Trophoblast cell (in vitro differentiated cells and primary cell): ENCODE measurements at regions not wholly inside any gene's neighbourhood (a gene's known extent, or its start where the extent isn't known, plus 50 kb on each side); places are given as distances from the start of the nearest gene placed in this dataset.
A peak's percentile ranks its signal among the peaks of the same experiment; 100 is the strongest.

Source experiments
- DNase-seq, 2 donors: peaks; one replicate each; pipeline ENCODE4 v3.0.0-alpha.2; 2016
- H2AFZ ChIP-seq: 2 replicates; pipeline ENCODE4 v1.6.1; 2013; ENCODE audit warnings: low read length, moderate library complexity, mild to moderate bottlenecking; ENCODE audit not compliant: insufficient read depth, poor library complexity
- H2AK5ac ChIP-seq: 2 replicates; pipeline ENCODE4 v1.6.1; 2013; ENCODE audit warnings: mild to moderate bottlenecking, low read length
- H2BK120ac ChIP-seq: 2 replicates; pipeline ENCODE4 v1.6.1; 2013; ENCODE audit warnings: low read length, mild to moderate bottlenecking, moderate library complexity; ENCODE audit not compliant: insufficient read depth, poor library complexity
- H2BK12ac ChIP-seq: 2 replicates; pipeline ENCODE4 v1.6.1; 2013; ENCODE audit warnings: mild to moderate bottlenecking, low read length, moderate library complexity
- H2BK5ac ChIP-seq: 2 replicates; pipeline ENCODE4 v1.6.1; 2013; ENCODE audit warnings: low read length, low read depth, moderate library complexity, mild to moderate bottlenecking; ENCODE audit not compliant: poor library complexity
- H3K14ac ChIP-seq: 2 replicates; pipeline ENCODE4 v1.6.1; 2013; ENCODE audit warnings: mild to moderate bottlenecking, low read length
- H3K18ac ChIP-seq: 2 replicates; pipeline ENCODE4 v1.6.1; 2013; ENCODE audit warnings: mild to moderate bottlenecking, low read length
- H3K23ac ChIP-seq: 2 replicates; pipeline ENCODE4 v1.6.1; 2013; ENCODE audit warnings: low read length
- H3K27ac ChIP-seq: 2 replicates; pipeline ENCODE4 v1.5.1; 2013; ENCODE audit warnings: low read depth, mild to moderate bottlenecking, inconsistent platforms, low read length, moderate library complexity
- H3K27me3 ChIP-seq: 2 replicates; pipeline ENCODE4 v1.6.1; 2013; ENCODE audit warnings: inconsistent platforms, mild to moderate bottlenecking, low read length, moderate library complexity; ENCODE audit not compliant: insufficient read depth
- H3K36me3 ChIP-seq, 2 experiments: 1 replicate in 1 of 2; 2 replicates in 1 of 2; pipeline ENCODE4 v1.6.1; 2013; ENCODE audit warnings: low read length in 2 of 2, mild to moderate bottlenecking in 2 of 2, moderate library complexity in 1 of 2; ENCODE audit not compliant: insufficient read depth in 2 of 2, control insufficient read depth in 1 of 2
- H3K4ac ChIP-seq: 2 replicates; pipeline ENCODE4 v1.6.1; 2013; ENCODE audit warnings: low read depth, mild to moderate bottlenecking, low read length, moderate library complexity
- H3K4me1 ChIP-seq, 2 experiments: 1 replicate in 1 of 2; 2 replicates in 1 of 2; pipeline ENCODE4 v1.6.1; 2013; ENCODE audit warnings: low read length in 2 of 2, mild to moderate bottlenecking in 2 of 2, moderate library complexity in 1 of 2; ENCODE audit not compliant: insufficient read depth in 2 of 2, control insufficient read depth in 1 of 2
- H3K4me2 ChIP-seq: 2 replicates; pipeline ENCODE4 v1.6.1; 2013; ENCODE audit warnings: inconsistent platforms, mild to moderate bottlenecking, low read length, moderate library complexity
- H3K4me3 ChIP-seq: 2 replicates; pipeline ENCODE4 v1.5.1; 2013; ENCODE audit warnings: mild to moderate bottlenecking, low read depth, low read length, inconsistent platforms
- H3K79me1 ChIP-seq: one replicate; pipeline ENCODE4 v1.6.1; 2013; ENCODE audit warnings: low read length
- H3K79me2 ChIP-seq: 2 replicates; pipeline ENCODE4 v1.6.1; 2013; ENCODE audit warnings: low read length, mild to moderate bottlenecking; ENCODE audit not compliant: control insufficient read depth, insufficient read depth, poor library complexity
- H3K9ac ChIP-seq: 2 replicates; pipeline ENCODE4 v1.6.1; 2013; ENCODE audit warnings: mild to moderate bottlenecking, low read length
- H3K9me3 ChIP-seq: 2 replicates; pipeline ENCODE4 v1.6.1; 2013; ENCODE audit warnings: low read depth, mild to moderate bottlenecking, control low read depth, inconsistent platforms, low read length; ENCODE audit not compliant: insufficient read depth
- H4K12ac ChIP-seq: 2 replicates; pipeline ENCODE4 v1.6.1; 2013; ENCODE audit warnings: low read depth, mild to moderate bottlenecking, low read length, moderate library complexity
- H4K8ac ChIP-seq: 2 replicates; pipeline ENCODE4 v1.6.1; 2013; ENCODE audit warnings: low read depth, mild to moderate bottlenecking, low read length, moderate library complexity
- H4K91ac ChIP-seq: one replicate; pipeline ENCODE4 v1.6.1; 2013; ENCODE audit warnings: low read depth, mild to moderate bottlenecking, low read length, moderate library complexity
- WGBS: extraction: QIAGEN DNeasy Blood & Tissue Kit; methylation state at CpG from one replicate; pipeline ENCODE4 v1.1.7; 2013; ENCODE audit warnings: missing lambda C conversion rate; ENCODE audit not compliant: insufficient read length, insufficient coverage; ENCODE audit errors: extremely low coverage; 5-methylcytosine and 5-hydroxymethylcytosine counted together

GRCh38 chr14:96674121-96674520 lies 123.1 kb upstream of the VRK1 start:
- Histone ChIP-seq H3K18ac (no peak overlapping the region), H3K36me3 (no peaks in the 10 kb centered on the region), H3K27me3 (no peaks in the 10 kb centered on the region), H3K4ac (no peak overlapping the region), H2AFZ (no peak overlapping the region), H3K9ac (no peak overlapping the region), H3K79me1 (no peaks in the 10 kb centered on the region), H4K91ac (no peak overlapping the region), H3K4me3 (no peak overlapping the region), H3K4me2 (no peak overlapping the region), H3K79me2 (no peaks in the 10 kb centered on the region), H3K4me1 (peaks cover 0 to 2% of the 10 kb centered on the region in 2 experiments), H2BK120ac (no peak overlapping the region), H4K8ac (no peak overlapping the region), H3K9me3 (peaks cover 4% of the 10 kb centered on the region), H2AK5ac (no peak overlapping the region), H3K23ac (no peak overlapping the region), H3K27ac (no peak overlapping the region), H3K14ac (no peak overlapping the region), H4K12ac (no peak overlapping the region), H2BK12ac (no peak overlapping the region), H2BK5ac (no peak overlapping the region)
- WGBS, result no CpG with 5 or more reads among the region's 3 CpGs
- DNase-seq, result no peak

DNA sequence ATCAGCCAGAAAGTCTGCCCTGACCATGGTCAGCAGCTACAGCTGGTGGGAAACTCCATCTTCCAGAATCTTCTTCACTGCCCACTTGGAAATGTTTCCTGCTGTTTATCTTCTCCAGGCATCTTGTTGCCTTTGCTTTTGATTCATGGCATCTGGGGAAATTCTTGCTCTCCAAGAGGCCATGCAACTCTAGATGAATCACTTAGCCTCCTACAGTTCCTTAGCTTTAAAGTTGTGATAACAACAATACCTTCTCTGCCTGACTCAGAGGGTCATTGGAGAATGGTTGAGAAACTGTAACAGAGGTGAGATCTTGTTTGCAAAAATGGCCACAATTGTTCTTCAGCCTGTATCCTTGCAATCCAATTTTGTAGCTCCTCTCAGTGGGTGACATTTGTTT lies 121.0 kb upstream of the VRK1 start:
- Histone ChIP-seq H3K79me2 (no peaks in the 10 kb centered on the region), H2BK120ac (no peak overlapping the region), H3K4me2 (no peak overlapping the region), H3K18ac (no peak overlapping the region), H2AFZ (no peak overlapping the region), H3K14ac (no peak overlapping the region), H2BK12ac (no peak overlapping the region), H4K8ac (no peak overlapping the region), H3K9me3 (peaks cover 4% of the 10 kb centered on the region), H4K12ac (no peak overlapping the region), H2BK5ac (no peak overlapping the region), H3K27me3 (no peaks in the 10 kb centered on the region), H3K4me3 (no peak overlapping the region), H3K4ac (no peak overlapping the region), H3K36me3 (no peaks in the 10 kb centered on the region), H3K9ac (no peak overlapping the region), H4K91ac (no peak overlapping the region), H3K23ac (no peak overlapping the region), H3K4me1 (peaks cover 0 to 2% of the 10 kb centered on the region in 2 experiments), H3K79me1 (no peaks in the 10 kb centered on the region), H3K27ac (no peak overlapping the region), H2AK5ac (no peak overlapping the region)
- peak; percentile 74 to 90 for DNase-seq

DNA sequence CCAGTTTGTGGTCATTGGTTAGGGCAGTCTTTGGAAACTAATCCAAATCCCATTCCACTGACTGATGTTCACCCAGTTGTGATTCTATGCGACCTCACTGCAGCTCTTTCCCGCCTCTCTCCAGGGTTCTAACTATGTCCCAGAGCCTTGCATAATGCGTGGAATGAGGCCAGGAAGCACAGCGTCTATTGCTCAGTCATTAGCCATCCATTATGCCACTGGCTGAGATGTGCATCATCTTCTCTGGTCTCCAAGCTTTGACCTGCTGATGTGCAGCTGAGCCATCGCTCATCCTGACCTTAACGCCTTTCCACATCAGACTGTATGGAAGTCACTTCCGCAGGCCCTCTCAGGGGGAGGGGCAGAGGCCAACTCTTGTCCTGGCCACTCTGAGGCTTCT lies 115.4 kb upstream of the VRK1 start:
- no peak overlapping the region for H4K8ac ChIP-seq

GRCh38 chr14:96682401-96682800 lies 114.8 kb upstream of the VRK1 start:
- Histone ChIP-seq H4K8ac (no peak overlapping the region), H2AFZ (no peak overlapping the region), H3K36me3 (no peaks in the 10 kb centered on the region), H3K27ac (no peak overlapping the region), H2AK5ac (no peak overlapping the region), H2BK12ac (no peak overlapping the region), H4K12ac (no peak overlapping the region), H3K23ac (no peak overlapping the region), H3K27me3 (no peaks in the 10 kb centered on the region), H3K79me2 (no peaks in the 10 kb centered on the region), H3K9me3 (no peaks in the 10 kb centered on the region), H3K79me1 (no peaks in the 10 kb centered on the region), H3K4me3 (no peak overlapping the region), H2BK5ac (no peak overlapping the region), H3K9ac (no peak overlapping the region), H3K18ac (no peak overlapping the region), H3K4ac (no peak overlapping the region), H3K4me1 (no peaks in the 10 kb centered on the region), H2BK120ac (no peak overlapping the region), H3K14ac (no peak overlapping the region), H4K91ac (no peak overlapping the region), H3K4me2 (no peak overlapping the region)
- WGBS, result no CpG with 5 or more reads among the region's 3 CpGs
- no peak for DNase-seq

More for the DNA sequence above, 115.4 kb upstream of the VRK1 start:
- Histone ChIP-seq H3K9ac (no peak overlapping the region), H3K4me2 (no peak overlapping the region), H3K79me2 (no peaks in the 10 kb centered on the region), H3K4me1 (no peaks in the 10 kb centered on the region), H2BK5ac (no peak overlapping the region), H3K14ac (no peak overlapping the region), H2AFZ (no peak overlapping the region), H3K79me1 (no peaks in the 10 kb centered on the region), H3K27ac (no peak overlapping the region), H3K27me3 (no peaks in the 10 kb centered on the region), H2AK5ac (no peak overlapping the region), H4K91ac (no peak overlapping the region), H3K9me3 (peaks cover 1% of the 10 kb centered on the region), H2BK120ac (no peak overlapping the region), H3K18ac (no peak overlapping the region), H4K12ac (no peak overlapping the region), H3K36me3 (no peaks in the 10 kb centered on the region), H2BK12ac (no peak overlapping the region), H3K4me3 (no peak overlapping the region), H3K23ac (no peak overlapping the region), H3K4ac (no peak overlapping the region)
- no peak for DNase-seq
- no CpG with 5 or more reads among the region's 7 CpGs for WGBS
